Neural crest cell (in vitro differentiated cells): ENCODE measurements at regions not wholly inside any gene's neighbourhood (a gene's known extent, or its start where the extent isn't known, plus 50 kb on each side); places are given as distances from the start of the nearest gene placed in this dataset.

Experiments
- DNase-seq: peaks from one replicate; pipeline ENCODE4 v3.0.0; 2021; ENCODE audit warnings: low read depth, mixed read lengths, low spot score
- H3K27ac Mint-ChIP-seq: one replicate; pipeline ENCODE4 v1.8.0; 2021; ENCODE audit warnings: mild to moderate bottlenecking, mixed read lengths; ENCODE audit not compliant: unreplicated experiment
- H3K27me3 Mint-ChIP-seq: 2 replicates; pipeline ENCODE4 v1.8.0; 2021; ENCODE audit warnings: low read depth, mild to moderate bottlenecking, mixed read lengths
- H3K36me3 Mint-ChIP-seq: 2 replicates; pipeline ENCODE4 v1.8.0; 2021; ENCODE audit warnings: low read depth, mild to moderate bottlenecking, mixed read lengths
- H3K4me1 Mint-ChIP-seq: 2 replicates; pipeline ENCODE4 v1.8.0; 2021; ENCODE audit warnings: mixed read lengths
- H3K4me3 Mint-ChIP-seq: one replicate; pipeline ENCODE4 v1.8.0; 2021; ENCODE audit warnings: mild to moderate bottlenecking, mixed read lengths
- H3K9me3 Mint-ChIP-seq: 2 replicates; pipeline ENCODE4 v1.8.0; 2021; ENCODE audit warnings: mixed read lengths
- TF ChIP-seq, protein P1 (sequence below): fragments of 200-600 bp; sonication (generic); conservative IDR thresholded peaks from 2 replicates; pipeline ENCODE4 v1.5.0; 2021; ENCODE audit warnings: antibody characterized with exemption, mild to moderate bottlenecking

GRCh38 chr4:112861691-112862674 is 187.5 kb upstream of the ANK2 start:
- no peaks in the 10 kb centered on the region for H3K27me3 Mint-ChIP-seq
- DNase-seq, result no peak
- H3K9me3 Mint-ChIP-seq, result no peaks in the 10 kb centered on the region
- no peaks in the 10 kb centered on the region for H3K36me3 Mint-ChIP-seq
- peak overlapping the region; percentile 71 for H3K27ac Mint-ChIP-seq
- H3K4me1 Mint-ChIP-seq, result peaks cover 48% of the 10 kb centered on the region
- peak overlapping the region; percentile 76 for H3K4me3 Mint-ChIP-seq
- TF ChIP-seq, protein P1, sequence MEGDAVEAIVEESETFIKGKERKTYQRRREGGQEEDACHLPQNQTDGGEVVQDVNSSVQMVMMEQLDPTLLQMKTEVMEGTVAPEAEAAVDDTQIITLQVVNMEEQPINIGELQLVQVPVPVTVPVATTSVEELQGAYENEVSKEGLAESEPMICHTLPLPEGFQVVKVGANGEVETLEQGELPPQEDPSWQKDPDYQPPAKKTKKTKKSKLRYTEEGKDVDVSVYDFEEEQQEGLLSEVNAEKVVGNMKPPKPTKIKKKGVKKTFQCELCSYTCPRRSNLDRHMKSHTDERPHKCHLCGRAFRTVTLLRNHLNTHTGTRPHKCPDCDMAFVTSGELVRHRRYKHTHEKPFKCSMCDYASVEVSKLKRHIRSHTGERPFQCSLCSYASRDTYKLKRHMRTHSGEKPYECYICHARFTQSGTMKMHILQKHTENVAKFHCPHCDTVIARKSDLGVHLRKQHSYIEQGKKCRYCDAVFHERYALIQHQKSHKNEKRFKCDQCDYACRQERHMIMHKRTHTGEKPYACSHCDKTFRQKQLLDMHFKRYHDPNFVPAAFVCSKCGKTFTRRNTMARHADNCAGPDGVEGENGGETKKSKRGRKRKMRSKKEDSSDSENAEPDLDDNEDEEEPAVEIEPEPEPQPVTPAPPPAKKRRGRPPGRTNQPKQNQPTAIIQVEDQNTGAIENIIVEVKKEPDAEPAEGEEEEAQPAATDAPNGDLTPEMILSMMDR, result no peak

DNA sequence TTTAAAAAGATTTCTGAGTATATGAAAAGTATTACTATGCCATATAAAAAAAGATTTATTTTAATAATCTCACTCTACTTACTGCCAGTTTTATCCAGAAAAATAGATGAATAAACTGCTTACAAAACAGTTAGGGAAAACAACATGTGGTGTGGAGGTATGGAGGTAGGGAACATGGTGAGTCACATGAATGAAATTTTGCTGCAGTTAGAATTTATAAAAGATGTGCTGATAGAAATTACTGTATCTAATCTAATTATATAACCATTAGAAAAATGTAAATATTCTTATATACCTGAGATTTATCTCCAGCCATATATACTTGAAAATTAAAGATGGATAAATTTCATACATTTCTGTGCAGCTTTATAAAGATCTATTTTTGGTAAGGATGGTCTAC is 184.0 kb upstream of the ANK2 start:
- no peak overlapping the region for H3K27ac Mint-ChIP-seq
- no peak for DNase-seq
- TF ChIP-seq, protein P1, result no peak
- peaks cover 33% of the 10 kb centered on the region for H3K4me1 Mint-ChIP-seq
- no peaks in the 10 kb centered on the region for H3K9me3 Mint-ChIP-seq
- H3K4me3 Mint-ChIP-seq, result no peak overlapping the region
- H3K36me3 Mint-ChIP-seq, result no peaks in the 10 kb centered on the region
- no peaks in the 10 kb centered on the region for H3K27me3 Mint-ChIP-seq

DNA sequence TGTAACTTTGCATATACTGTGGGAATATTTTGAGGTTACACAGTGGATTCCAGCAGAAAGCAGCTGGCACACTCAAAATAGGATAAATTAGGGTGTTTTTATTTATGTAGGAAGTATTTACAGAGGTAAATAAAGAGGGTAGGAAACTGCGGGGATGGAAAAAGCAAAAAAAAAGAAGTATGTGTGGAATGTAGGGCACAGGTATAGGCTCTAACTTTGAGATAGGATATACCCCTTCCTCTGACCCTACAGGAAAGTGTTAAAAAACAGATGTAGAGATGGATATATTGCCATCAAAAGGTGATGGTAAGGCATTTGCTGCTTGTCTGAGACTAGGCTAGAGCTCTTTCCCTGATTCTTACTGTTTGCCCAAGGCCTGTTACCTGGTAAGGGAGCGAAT is 173.1 kb upstream of the ANK2 start:
- Mint-ChIP-seq H3K27me3 (no peaks in the 10 kb centered on the region), H3K4me1 (no peaks in the 10 kb centered on the region), H3K36me3 (peaks cover 6% of the 10 kb centered on the region), H3K4me3 (no peak overlapping the region), H3K9me3 (no peaks in the 10 kb centered on the region), H3K27ac (no peak overlapping the region)
- TF ChIP-seq, protein P1, result no peak
- DNase-seq, result no peak

DNA sequence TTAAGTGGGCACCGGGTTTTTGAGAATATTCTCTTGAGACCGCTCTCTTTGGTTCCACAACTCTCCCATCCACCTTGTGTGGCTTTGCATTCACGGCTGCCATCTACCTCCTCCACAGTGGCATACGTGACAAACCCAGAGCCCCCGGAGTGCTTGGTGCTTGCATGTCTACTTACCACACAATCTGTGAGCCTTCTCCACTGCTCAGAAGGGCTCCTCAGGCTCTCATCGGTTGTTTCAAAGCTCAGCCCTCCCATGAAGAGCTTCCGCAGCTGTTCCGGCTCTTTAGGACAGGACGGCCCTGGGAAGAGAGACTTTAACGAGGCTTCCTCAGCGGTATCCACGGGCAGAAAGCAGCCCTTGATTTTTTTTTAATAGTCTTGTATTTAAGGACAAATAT is 167.6 kb upstream of the ANK2 start:
- no peak for DNase-seq
- peak overlapping the region; percentile 52 for H3K4me3 Mint-ChIP-seq
- TF ChIP-seq, protein P1, result no peak
- no peaks in the 10 kb centered on the region for H3K9me3 Mint-ChIP-seq
- no peaks in the 10 kb centered on the region for H3K27me3 Mint-ChIP-seq
- H3K36me3 Mint-ChIP-seq, result peaks cover 6% of the 10 kb centered on the region
- peak overlapping the region; percentile 43 for H3K27ac Mint-ChIP-seq
- H3K4me1 Mint-ChIP-seq, result peaks cover 20% of the 10 kb centered on the region

DNA sequence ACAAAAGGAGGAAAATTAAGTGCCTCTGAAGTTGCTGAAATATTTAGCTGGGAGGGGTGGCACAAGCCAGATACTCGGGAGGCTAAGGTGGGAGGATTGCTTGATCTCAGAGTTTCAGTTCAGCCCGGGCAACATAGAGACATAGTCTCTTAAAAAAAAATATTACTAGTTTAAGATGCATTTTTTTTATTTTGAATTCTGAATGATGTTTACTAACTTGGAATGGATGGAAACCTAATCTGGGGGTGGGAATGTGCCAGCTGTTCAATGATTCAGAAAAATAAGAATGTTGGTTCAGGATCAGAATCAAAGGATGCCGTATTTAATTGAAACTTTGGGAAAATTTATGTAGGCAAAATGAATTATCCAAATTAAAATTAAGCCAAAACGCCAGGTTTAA is 167.2 kb upstream of the ANK2 start:
- TF ChIP-seq, protein P1, result no peak
- no peak for DNase-seq
- Mint-ChIP-seq H3K36me3 (peaks cover 8% of the 10 kb centered on the region), H3K27ac (peak overlapping the region; percentile 43), H3K4me3 (peak overlapping the region; percentile 52), H3K4me1 (peaks cover 20% of the 10 kb centered on the region), H3K27me3 (no peaks in the 10 kb centered on the region), H3K9me3 (no peaks in the 10 kb centered on the region)
